NCI-H526 treated with DMSO at 0.1 percent for 48 hours (cell line): ENCODE measurements at regions not wholly inside any gene's neighbourhood (a gene's known extent, or its start where the extent isn't known, plus 50 kb on each side); places are given as distances from the start of the nearest gene placed in this dataset.

ENCODE experiments used
- DNase-seq: peaks from one replicate; lab custom pipeline; 2025; lab: John Stamatoyannopoulos, UW

DNA sequence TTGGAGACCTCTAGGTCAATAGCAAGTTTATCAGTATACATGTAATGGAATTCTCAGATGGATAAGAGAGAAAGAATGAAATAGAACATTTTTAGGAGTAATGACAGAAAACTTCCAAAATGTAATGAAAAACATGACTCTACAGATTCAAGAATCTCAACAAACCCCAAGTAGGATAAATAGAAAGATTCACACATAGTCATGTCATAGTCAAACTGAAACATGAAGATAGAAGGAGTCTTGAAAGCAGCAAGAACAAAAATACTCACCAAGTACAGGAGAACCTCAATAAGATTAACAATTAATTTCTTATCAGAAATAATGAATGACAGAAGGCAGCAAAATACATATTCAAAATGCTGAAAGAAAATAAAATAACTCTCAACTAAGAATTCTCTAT, 164.5 kb downstream of the SPATA31D1 start:
- DNase-seq, result no peak

DNA sequence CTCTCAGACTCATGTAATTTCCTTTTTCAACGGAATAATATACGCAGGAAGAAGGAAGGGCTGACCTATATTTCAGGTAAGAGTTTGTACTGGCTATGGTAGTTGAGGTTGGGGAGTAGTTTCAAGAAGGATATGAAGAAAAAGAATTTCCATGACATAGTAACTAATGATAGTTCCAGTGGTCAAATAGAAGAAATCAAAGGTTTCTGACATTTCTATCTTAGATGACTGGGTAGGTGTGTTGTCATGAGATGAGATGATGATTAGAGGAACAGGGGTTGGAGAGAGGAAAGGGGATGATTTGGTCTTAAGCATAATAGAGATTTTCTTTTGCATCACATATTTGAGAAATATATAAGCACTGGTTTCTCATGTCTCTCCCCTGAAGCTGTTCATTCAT, 166.0 kb downstream of the SPATA31D1 start:
- no peak for DNase-seq

DNA sequence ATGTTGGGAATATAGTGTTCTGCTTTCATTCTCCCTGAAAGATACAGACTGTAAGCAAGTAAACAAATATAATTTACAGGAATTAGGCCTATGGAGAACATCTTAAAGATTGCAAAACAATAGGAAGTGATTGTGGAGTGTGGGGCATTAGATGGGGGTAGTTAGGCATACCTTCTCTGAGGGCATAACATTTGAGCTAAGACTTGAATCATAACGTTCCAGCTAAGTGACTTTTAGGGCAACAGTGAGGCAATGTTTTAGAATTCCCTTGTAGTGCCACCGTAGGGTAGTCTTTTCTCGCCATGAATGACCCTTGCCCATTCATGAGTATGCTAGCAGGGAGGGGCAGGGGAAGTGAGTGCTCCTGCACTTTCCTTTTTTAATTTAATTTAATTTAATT, 173.3 kb downstream of the SPATA31D1 start:
- no peak for DNase-seq

DNA sequence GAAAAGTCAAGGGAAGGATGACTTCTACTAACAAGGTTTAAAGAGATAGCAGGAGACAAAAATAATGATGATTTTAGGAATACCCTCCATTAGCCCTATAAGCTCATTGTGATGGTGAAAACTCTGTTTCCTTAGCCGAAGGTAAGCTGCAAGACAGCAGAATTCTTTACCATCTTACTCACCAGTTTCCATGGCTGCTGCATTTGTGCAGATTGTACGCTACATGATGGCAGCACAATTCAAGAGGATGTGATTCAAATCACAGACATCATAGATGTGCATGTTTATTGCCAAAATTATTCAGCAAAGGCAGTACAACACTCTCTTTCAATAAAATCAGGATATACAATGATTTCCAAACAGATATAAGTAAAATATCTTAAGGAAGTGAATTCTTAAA, 175.6 kb downstream of the SPATA31D1 start:
- DNase-seq, result no peak

DNA sequence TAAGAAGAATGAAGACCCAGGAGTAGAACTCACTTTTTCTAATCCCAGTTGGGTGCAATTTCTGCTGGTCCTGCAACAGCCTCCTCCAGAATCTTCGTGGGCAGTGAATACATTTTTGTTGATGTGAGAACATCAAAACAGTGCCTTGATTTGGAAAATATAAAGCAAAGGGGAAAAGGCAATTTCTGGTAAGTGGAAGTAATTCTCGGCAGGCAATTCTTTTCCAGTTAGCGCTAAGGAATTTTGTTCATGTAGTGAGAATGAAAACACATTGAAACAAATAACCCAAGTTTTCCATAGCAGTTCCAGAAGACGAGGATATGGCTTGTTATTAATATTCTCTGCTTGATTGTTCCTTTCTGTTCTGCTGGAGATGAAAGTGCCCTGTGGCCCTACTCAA, 178.7 kb downstream of the SPATA31D1 start:
- no peak for DNase-seq

DNA sequence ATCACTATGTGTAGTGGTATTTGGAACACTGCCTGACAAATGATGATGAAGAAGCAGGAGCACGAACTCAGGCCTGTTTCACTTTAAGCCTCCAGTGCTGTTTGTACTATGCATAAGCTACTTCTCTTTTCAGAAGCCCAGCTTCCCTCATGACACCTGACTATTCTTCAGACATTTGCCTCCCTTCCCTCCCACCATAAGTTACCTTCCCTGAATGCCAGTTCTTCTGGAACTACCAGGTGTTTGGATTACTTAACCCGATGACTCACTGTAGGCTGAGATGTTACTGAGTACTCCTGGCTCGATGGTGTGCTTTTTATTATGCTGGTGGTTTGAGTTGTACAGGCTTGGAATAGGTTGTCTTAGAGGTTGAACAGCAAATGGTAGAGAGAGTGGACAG, 180.0 kb downstream of the SPATA31D1 start:
- no peak for DNase-seq

DNA sequence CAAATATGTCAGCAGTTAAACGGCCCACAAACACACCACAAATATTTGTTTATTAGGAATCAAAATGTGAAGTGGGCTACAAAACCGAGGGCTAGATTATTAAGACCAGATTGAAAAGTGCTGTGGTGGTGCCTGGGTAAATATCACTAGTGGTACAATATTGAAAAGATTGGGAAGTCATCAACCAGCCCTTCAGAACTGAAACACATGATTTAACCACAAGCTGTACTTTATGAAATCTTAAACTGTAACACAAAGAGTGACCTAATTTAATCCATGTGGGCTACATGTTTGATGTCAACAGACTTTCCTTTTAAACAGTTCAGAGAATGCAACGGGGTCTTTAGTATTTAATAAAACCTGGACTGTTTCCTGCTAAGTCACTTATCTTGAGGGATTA, 182.3 kb downstream of the SPATA31D1 start:
- DNase-seq, result no peak

DNA sequence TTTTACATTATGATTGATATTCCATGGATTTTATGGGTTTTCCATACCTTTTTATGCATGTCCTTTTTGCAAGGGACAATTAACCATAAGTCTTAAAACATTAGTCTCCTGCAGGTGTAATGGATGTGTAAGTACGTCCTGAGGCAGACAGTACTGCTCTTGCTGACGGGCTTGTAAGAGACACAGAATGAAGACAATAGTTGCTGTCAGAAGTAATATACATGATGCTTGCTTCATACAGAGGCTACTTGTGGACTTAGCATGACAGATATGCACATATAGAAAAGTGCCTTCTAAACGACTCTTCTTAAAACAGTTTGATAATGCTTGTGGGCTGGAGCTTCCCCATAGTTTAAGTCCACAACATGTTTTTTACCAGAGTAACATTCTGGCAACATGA, 182.7 kb downstream of the SPATA31D1 start:
- no peak for DNase-seq

DNA sequence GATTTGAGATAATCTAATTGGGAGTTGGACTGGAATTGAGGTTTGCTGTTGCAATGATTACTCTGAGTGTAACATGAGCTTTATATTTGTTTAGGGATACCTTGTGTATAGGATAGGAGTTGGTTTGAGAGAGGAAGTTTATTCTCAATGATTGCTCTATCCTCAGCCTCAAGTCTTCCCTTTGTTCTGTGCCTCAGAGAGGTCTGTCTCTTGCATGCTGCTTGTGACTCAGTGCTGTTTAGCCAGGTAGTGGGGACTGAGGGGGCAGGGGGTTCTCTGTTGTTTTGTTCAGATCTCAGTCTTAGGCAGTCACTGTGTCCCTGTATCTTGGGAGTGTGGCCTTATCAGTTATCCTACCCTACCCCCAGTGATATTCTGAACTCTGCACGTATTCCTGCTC, 192.1 kb downstream of the SPATA31D1 start:
- peak; percentile 2 for DNase-seq

DNA sequence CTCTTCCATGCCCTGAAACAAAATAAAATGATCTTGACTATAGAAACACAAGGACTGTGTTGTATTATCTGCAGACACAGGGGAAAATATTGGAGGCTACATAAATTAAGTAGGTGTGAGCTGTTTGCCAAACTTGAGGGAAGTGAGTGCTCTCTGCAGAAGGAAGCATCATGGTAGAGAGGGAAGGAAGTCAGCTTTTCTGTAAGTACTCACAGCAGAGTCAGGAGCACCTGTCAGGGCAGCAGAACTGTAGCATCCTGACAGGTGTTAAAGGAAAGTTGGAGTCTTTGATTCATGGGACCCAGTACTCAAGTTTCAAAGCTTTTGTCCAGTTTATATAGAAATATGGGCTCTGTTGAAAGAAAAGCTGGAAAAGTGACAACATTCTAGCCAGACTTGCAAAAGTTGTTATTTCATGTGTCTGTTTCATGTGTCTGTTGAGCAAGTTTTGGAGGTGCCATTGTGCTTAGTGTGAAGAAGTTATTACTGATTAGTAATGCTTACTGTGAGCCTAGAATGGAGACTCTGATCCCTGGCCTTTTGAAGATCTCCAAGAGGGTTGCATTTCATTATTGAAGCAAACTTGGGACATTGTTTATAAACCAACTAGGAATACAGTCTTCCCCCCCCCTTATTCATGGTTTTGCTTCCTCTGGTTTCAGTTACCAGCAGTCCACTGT, 194.7 kb downstream of the SPATA31D1 start:
- no peak for DNase-seq

DNA sequence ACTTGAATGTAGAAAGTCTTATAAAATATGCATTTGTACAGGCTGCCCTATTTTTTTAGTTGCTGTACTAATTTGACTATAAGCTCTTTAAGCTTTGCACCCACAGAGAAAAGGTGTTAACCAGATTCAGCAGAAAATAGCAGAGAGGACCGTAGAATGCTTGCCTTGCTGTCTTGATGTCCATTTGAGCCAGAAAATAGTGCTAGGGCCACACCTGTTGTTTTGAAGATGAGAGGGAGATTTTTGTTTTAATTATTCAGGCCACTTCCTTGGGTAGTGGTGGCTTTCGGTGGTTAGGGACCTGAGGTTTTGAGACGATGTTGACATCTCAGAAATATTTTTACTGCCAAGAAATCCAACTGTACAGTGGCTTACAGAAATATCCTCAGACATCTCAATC, 196.0 kb downstream of the SPATA31D1 start:
- DNase-seq, result no peak

DNA sequence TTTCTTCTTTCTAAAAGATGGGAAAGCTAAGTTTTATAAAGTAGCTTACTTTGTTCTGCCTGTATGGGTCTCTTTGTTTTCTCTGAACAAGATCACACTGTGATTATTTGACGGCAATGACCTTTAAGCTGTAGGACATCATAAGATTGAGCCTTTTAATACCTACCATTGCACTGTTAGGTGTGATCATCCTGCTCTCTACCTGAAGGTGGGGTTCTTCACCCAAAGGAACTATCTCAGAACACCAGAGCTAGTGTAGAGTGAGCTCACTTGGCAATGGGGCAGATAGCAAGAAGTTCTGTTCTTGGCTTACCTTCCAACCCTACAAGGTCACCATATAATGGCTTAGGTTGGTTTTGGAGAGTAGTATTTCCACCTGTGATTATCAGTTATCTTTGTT, 200.2 kb downstream of the SPATA31D1 start:
- DNase-seq, result no peak

DNA sequence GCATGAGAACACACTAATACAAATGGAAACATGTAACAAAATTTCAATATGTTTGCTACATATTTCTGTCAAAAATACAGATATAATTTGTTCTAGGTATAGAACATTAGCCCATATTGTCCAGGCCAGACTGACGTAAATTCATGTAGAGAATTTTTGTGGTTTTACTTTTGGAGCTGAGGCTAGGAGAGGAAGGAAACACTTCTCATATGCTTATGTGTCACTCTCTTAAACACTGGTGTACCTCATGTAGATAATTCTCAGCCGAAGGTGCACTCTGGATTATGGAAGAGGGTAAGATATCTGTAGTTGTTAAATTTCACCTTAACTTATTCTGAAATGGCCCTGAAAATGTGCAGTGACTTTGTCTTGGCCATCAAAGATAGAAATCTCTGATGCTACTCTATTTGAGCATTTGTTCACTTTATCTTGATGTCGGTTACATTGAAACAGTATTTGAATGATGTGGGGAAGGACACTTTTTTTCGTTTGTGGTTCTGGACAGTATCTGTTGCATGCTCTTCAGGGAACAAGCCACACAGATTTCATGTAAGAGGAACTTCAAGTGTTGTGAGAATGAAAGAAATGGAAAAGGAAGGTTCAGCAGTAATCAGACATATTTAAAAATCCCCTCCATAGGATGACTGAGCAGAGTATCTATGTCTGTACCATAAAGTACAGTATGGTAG, 202.7 kb downstream of the SPATA31D1 start:
- DNase-seq, result no peak

DNA sequence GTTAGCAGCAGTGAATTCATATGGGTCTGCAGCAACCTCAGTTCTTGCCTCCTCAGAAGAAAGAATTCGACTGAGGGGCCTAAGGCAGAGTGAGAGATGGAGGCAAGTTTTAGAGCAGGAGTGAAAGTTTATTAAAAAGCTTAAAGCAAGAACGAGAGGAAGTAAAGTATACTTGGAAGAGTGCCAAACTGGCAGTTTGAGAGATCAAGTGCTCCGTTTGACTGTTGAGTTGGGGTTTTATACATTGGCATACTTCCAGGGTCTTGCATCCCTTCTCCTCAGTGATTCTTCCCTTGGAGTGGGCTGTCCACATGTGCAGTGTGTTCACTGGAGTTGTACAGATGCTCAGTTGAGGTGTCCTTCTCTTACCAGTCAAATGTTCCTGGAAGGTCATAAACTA, 203.6 kb downstream of the SPATA31D1 start:
- DNase-seq, result no peak

DNA sequence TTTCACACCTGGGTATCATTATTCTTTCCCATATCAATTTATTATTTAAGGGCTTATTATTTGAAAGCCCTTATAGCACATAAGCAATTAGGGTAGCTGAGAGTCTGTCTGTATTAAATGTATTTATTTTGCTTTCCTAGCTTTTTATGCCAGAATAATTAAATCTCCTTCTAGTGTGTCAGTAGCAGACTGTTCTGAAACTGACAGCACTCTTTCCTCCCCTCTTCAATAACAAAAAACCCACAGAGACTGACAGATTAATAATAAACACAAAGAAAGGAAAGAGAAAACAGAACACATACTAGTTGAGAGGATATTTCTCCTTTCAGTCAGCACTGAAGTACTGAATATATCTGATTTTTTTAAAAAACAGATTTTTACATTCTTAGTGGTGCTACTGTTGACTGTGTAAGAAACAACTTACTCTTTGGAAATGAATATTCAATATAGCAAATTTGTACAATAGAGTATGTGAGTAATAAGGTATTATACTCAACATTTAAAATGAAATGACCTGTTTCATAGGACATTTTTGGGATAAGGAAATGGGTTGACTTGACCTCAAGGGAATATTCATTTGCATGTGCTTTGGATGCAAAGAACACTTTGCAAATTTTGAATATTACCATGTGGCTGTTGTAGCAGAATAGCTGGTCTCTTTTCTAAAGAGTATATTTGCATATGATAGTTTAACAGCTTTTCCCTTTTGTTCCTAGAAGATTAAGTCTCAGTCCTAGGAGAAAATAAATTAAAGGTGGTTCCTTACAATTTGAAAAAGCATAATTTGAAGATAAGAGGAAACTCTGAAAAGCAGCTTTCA, 208.3 kb downstream of the SPATA31D1 start:
- peak; percentile 86 for DNase-seq

DNA sequence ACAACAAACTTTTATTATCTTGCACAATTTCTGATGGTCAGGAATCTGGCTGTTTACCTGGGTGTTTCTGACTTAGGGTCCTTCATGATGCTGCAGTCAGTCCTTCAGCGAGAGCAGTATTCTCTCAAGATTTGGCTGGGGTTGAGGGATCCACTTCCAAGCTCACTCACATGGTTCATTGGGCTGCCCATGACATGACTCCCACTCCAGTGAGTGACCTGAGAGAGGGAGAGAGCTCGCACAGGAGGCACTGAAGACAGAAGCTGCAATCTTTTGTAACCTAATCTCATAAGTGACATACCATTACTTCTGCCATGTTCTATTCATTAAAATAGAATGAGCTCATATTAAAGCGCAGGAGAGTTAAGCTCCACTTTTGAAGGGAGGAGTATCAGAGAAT, 212.6 kb downstream of the SPATA31D1 start:
- no peak for DNase-seq

DNA sequence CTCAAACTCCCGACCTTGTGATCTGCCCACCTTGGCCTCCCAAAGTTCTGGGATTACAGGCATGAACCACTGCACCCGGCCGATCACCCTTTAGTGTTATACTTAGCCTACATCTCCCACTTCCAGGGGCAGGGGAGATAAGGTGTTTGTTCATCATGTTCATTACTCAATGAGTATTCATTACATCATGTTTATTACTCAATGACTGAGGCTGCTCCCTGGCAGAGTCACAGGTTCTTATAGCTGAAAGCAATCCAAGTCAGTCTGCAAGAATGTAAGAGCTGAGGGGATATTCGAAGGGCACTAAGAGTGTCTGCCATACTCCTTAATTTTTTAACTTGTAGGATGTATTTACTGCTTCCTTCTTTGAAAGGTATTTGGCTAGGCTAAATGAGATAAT, 214.2 kb downstream of the SPATA31D1 start:
- no peak for DNase-seq

DNA sequence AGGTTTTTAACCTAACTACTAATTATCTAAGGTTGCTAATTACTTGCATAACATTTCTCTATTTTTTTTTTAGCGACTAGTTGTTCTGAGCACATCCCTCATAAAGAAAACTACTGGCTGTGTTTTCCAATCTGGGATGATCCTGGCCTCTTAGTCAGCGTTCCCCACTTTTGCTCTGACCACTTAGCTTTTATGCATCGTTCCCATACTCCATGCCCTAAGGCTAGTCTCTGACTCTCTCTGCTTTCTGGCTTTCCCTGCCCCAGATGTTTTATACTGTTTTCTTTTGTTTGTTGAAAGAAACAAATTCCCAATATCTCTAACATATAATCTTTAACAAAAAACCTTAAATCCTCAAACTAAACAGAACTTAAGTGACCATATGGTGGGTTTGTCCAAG, 217.9 kb downstream of the SPATA31D1 start:
- DNase-seq, result no peak

DNA sequence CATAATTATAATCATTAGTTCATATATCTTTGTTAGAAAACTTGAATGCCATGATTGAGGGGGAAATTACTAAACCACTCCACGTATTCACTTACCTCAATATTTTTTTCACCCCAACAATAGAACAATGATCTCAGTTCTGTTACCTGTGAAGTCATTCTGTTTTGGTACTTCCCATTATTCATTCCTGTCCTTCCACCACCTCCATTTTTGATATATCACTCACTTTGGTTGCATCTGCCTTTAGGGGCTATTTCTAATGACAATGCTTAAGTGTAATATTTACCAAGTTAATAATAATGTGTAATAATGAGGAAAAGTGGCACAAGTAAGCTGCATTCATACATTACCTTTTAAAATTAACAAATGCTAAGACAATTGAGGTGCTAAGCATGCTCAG, 218.4 kb downstream of the SPATA31D1 start:
- no peak for DNase-seq

DNA sequence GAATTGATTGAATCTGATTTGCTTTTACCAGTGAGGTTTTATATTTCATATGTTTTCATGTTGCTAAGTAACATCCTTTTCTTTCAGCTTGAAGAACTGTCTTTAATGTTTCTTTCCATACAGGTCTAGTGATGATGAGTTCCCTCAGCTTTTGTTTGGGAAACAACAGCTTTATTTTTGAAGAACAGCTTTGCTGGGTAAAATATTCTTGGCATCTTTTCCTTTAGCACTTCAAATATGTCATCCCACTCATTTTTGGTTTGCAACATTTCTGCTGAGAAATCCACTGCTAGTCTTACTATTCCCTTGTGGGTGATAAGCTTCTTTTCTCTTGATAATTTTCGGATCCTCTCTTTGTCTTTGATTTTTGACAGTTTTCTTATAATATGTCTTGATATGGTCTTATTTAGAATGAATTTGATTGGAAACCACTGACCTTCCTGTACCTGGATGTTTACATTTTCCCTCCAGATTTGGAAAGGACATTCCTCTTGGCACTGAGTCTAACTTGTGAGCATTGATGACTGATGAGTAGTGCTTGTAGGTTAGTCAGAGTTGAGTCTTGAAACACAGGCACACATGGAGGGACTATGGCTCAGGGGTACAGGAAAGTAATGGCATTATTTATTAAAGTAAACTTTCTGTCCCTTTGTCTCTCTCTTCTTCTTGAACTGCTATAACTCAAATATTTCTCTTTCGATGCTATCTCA, 220.3 kb downstream of the SPATA31D1 start:
- DNase-seq, result no peak

DNA sequence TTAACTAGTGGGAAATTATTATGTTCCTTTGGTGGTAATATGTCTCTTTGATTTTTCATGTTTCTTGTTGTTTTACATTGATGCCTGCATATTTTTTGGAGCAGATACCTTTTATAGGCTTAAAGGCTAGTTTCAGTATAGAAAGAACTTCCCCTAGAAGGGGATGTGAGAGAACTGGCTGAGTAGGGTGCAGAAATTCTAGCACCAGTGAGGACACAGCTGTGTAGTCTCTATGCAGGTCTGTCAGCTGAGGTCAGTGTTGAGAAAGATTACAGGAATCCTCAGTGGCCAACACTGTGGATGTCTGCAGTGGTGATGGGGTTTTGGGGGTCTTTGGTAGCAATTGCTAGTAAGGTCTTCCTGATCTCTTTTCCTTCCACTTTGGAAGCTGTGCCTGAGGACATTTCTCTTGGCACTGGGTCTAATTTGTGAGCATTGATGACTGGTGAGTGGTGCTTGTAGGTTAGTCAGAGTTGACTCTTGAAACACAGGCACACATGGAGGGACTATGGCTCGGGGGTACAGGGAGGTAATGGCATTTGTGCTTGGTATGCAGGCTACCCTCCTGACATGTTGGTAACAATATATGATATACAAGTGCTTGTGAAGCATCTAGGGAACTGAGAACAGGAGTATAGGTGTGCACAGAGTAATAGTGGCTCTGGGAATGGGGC, 221.4 kb downstream of the SPATA31D1 start:
- DNase-seq, result no peak

DNA sequence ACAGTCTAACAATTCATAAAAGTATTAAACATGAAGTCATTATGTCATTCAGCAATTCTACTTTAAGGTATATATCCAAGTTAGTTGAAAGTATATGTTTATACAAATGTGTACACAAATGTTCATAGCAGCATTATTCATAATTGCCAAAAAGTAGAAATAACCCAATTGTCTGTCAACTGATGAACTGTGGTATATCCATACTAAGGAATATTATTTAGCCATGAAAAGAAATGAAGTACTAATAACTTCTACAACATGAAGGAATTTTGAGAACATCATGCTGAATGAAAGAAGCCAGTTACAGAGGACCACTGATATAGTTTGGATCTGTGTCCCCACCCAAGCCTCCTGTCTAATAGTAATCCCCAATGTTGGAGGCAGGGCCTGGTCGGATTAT, 224.3 kb downstream of the SPATA31D1 start:
- DNase-seq, result no peak
